GM20000 (cell line): ENCODE measurements at regions not wholly inside any gene's neighbourhood (a gene's known extent, or its start where the extent isn't known, plus 50 kb on each side); places are given as distances from the start of the nearest gene placed in this dataset.
"Not testable (repeated sequence)": the region's sequence is repeated elsewhere in the genome, so short reads cannot be mapped to it uniquely, and the experiment has no call there.

ENCODE experiments used
- DNase-seq: peaks from one replicate; pipeline ENCODE4 v3.0.0; 2012; ENCODE audit warnings: low spot score
- TF ChIP-seq, protein P1 (sequence below): IDR thresholded peaks from 2 replicates; pipeline ENCODE4 v1.5.1; 2012; ENCODE audit warnings: mild to moderate bottlenecking, control low read depth; ENCODE audit errors: extremely low read depth, missing control alignments

DNA sequence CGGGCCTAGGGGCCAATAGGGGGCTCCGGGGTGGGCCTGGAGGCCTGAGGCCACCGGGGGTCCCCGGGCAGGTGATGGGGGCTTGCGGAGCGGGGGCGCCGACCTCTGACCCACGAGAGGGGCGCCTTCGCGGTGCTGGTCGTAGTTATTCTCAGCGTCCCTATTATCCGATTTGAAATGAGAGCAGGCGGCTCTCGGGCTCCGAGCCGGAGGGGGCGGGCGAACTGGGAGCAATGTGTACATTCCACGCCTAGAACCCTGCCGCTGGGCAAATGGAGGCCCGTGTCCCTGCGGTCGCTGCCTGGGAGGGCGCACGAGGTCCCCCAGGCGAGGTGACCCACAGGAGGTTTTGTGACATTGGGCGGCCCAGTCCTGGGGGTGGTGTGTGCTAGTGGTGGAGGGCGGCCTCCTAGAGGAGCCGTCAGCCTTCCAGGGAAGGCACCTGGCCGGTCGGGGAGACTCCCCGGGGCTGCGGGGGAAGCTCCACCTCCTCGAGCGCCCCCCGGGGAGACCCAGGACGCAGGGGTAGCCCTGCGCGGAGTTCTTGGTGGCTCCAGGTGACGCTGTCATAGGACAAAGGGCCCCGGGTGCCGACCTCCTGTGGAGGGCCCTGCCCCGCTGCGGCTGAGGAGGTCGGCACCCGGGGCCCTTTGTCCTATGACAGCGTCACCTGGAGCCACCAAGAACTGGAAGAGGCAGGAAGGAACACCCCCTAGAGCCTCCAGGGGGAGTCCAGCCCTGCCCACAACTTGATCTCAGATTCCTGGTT is 102.6 kb upstream of the PRKX start:
- DNase-seq, result peak; percentile 26

DNA sequence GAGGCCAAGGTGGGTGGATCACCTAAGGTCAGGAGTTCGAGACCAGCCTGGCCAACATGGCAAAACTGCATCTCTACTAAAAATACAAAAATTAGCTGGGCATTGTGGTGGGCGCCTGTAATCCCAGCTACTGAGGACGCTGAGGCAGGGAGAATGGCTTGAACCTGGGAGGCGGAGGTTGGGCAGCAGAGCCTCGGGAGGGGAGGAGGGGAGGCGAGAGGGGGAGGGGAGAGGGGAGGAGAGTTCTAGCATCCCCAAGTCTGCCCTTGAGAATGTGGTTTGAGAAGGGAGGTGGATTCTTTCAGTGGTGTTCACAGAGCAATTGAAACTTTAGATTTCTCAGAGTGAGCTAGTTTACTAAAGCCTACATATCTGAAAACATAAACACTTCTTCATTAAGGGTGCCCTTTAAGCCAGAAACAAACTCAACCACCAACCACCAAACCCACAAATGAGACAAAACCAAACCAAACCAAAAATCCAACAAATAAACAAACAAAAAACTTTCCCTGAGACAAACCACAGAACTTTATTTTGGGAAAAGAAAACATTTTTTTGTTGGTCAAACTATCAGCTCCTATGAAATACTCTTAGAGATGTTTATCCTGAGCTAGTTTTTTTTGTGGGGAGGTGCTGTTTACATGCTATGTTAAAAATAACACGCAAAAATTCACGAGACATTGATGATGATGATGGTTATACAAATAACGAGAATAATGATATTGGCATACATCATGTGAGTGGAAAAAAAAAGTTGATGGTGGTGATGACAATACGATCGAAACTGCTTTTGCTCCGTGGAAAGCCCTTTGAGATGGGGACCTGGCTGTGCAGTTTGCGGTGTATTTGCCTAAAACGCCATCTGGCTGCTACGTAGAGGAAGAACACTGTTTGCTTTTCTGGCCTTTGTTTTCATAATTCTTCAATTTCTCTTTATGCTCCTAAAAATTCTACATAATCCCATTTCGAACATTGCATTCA is 98.2 kb upstream of the PRKX start:
- TF ChIP-seq, protein P1, sequence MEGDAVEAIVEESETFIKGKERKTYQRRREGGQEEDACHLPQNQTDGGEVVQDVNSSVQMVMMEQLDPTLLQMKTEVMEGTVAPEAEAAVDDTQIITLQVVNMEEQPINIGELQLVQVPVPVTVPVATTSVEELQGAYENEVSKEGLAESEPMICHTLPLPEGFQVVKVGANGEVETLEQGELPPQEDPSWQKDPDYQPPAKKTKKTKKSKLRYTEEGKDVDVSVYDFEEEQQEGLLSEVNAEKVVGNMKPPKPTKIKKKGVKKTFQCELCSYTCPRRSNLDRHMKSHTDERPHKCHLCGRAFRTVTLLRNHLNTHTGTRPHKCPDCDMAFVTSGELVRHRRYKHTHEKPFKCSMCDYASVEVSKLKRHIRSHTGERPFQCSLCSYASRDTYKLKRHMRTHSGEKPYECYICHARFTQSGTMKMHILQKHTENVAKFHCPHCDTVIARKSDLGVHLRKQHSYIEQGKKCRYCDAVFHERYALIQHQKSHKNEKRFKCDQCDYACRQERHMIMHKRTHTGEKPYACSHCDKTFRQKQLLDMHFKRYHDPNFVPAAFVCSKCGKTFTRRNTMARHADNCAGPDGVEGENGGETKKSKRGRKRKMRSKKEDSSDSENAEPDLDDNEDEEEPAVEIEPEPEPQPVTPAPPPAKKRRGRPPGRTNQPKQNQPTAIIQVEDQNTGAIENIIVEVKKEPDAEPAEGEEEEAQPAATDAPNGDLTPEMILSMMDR, result peak; percentile 37
- DNase-seq, result peak; percentile 38

More for the DNA sequence above, 102.6 kb upstream of the PRKX start:
- TF ChIP-seq, protein P1, result no peak

DNA sequence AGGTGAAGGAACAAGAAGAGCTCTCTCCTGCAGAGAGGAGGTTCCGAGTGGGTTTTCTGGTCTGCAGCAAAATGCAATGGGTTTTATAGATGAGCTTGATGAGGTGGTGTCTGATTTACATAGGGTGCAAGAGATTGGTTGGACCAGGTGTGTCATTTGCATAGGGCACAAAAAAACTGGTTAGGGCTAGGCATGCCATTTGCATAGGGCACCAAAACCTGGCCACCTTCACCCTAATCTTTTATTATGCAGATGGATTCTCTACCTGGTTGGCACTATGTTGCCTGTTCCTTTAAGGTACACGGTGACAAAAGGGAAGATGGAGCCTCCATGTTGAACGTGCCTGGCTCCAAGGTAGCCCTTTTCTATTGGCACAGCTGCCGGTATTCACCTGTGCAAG is 94.5 kb upstream of the PRKX start:
- TF ChIP-seq, protein P1, result no peak
- no peak for DNase-seq

DNA sequence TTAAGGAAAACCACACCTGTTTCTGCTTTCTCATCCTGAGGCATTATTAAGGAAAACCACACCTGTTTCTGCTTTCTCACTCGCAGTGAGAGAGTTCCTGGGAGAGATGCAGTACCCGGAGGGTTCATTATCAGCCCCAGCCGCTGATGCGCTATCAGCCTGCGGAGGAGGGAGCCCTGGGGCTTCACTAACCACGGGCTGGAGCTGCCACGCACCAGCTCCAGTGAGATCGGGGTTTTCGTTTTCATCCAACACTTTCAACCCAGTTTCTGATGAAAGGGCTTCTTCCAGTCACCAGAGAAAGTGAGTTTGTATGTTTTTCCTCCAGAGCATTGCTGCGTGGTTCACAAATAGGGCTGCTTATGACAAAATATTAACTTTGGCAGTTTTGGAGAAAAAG is 93.2 kb upstream of the PRKX start:
- no peak for DNase-seq
- TF ChIP-seq, protein P1, result no peak

DNA sequence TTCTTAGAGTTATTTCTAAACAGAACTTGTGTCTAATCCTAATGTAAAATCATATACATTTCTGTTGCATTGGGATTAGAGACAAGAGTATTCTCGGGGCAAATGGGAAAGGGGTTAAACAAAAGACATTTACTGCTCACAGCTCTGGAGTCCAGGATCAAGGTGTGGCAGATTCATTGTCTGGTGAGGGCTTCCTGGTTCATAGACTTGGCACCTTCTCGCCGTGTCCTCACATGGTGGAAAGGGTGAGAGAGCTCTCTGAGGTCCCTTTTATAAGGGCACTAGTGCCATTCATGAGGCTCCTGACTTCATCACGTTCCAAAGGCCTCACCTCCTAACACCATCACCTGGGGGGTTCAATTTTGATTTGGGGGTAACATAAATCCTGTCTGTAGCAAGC is 90.3 kb upstream of the PRKX start:
- no peak for DNase-seq
- TF ChIP-seq, protein P1, result no peak

DNA sequence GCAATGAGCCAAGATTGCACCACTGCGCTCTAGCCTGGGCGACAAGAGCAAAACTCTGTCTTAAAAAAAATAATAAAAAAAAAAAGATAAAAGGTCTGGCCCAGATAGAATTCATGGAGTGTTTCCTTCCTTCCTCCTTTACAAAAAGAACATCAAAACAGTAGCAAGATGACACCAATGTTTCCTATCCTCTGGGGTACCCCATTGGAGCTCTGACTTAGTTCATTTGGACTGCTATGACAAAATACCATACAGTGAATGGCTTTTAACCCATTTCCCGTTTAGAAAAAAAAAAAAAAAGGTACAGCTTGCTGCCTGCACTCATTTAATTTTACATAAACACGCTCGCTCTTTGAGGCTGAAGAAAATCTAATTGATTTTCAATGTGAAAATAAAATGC is 89.9 kb upstream of the PRKX start:
- TF ChIP-seq, protein P1, result no peak
- DNase-seq, result no peak

DNA sequence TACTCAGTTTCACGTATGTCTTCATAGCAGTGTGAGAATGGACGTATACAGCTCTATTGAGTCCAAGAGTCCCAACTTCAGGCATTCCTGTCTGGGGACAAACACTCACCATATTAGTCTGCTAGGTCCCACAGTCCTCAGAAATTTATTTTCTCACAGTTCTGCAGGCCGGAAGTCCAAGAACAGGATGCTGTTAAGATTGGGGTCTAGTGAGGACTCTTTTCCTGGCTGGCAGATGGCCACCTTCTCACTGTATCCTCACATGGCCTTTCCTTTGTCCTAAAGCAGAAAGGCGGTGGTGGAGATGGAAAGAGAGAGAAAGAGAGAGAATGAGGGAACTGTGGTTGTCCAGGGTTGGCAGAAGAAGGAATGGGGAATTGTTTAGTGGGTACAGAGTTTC is 82.0 kb upstream of the PRKX start:
- DNase-seq, result not testable (repeated sequence)
